ENCODE measurements at regions not wholly inside any gene's neighbourhood (a gene's known extent, or its start where the extent isn't known, plus 50 kb on each side); places are given as distances from the start of the nearest gene placed in this dataset.

DNA sequence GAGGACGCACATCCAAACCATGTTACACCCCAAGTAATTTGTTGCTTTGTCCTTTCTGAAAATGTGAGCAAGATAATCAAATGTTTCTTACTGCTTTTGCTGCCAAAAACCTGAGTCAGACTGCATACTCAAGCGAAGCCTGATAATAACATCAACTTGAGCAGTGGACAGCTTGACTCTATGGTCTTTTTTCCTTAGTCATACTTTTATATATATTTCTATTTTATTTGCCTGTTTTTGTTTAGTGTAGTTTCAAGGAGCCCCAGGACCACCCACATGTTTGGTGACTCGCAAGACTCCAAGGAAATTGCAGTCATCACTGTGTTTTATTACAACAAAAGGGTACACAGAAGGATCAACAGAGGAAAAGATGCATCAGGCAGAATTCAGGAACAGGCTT is 688.4 kb upstream of the PIK3C3 start:
- H3K27ac ChIP-seq: no peak overlapping the region
- CTCF ChIA-PET: no interaction called here
- POLR2A ChIA-PET (ENCODE audit: low non-redundant PET): no interaction called here
- DNase-seq (ENCODE audit: low spot score): no peak
- TF ChIP-seq, protein P1, sequence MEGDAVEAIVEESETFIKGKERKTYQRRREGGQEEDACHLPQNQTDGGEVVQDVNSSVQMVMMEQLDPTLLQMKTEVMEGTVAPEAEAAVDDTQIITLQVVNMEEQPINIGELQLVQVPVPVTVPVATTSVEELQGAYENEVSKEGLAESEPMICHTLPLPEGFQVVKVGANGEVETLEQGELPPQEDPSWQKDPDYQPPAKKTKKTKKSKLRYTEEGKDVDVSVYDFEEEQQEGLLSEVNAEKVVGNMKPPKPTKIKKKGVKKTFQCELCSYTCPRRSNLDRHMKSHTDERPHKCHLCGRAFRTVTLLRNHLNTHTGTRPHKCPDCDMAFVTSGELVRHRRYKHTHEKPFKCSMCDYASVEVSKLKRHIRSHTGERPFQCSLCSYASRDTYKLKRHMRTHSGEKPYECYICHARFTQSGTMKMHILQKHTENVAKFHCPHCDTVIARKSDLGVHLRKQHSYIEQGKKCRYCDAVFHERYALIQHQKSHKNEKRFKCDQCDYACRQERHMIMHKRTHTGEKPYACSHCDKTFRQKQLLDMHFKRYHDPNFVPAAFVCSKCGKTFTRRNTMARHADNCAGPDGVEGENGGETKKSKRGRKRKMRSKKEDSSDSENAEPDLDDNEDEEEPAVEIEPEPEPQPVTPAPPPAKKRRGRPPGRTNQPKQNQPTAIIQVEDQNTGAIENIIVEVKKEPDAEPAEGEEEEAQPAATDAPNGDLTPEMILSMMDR (conservative IDR thresholded peaks at IDR 0.05; ENCODE audit: low read depth): no peak

DNA sequence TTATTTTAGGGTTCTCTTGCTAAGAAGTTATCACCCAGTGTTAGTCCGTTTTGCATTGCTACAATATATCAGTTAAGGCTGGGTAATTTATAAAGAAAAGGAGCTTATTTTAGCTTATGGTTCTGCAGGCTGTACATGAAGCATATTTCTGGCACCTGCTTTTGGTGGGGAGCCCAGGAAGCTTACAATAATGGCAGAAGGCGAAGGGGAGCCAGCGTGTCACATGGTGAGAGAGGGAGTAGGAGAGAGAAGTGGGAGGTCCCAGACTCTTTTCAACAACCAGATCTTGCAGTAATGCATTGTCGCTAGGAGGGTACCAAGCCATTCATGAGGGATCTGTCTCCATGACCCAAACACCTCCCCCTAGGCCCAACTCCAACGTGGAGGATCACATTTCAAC is 688.8 kb upstream of the PIK3C3 start:
- ChIA-PET POLR2A (ENCODE audit: low non-redundant PET) (no interaction called here), CTCF (no interaction called here)
- DNase-seq (ENCODE audit: low spot score): no peak
- TF ChIP-seq, protein P1 (conservative IDR thresholded peaks at IDR 0.05; ENCODE audit: low read depth): no peak
- H3K27ac ChIP-seq: no peak overlapping the region

DNA sequence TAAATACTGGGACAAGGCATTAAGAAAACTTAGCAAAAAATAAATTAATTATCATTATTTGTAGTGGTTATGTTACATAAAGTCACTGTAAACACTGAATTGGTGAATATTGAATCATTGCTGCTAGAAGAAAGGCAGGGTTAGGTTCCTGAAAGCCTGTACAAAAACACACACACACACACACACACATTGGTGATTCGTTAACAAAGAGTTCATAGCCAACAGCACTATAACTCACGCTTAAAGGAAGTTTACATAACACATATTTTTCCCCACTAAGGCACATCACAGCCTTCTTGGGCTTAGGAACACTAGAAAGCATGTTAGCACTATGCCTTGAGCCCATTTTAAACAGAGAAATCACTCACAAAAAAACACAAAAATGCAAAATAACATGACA is 690.0 kb upstream of the PIK3C3 start:
- no peak overlapping the region for H3K27ac ChIP-seq
- ChIA-PET CTCF (no interaction called here), POLR2A (ENCODE audit: low non-redundant PET) (no interaction called here)
- TF ChIP-seq, protein P1 (conservative IDR thresholded peaks at IDR 0.05; ENCODE audit: low read depth): no peak
- DNase-seq (ENCODE audit: low spot score): no peak

DNA sequence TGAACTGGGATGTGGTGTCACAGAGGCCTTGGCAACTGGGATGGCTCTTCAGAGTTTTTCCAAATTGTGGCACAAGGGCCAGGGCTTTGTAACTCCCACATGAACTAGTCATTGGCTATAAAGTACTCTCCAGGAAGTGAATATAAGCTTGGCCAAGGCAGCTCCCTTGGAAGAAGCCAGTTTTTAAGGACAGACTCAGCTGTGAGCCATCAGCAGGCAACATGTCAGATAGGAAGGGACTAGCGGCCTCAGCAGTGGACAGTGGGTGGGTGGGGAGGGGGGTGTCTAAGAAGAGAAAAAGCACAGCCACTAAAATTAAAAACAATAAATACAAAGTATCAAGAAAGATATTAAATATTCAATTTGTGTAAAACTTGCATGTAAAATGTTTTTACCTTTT is 691.1 kb upstream of the PIK3C3 start:
- H3K27ac ChIP-seq: no peak overlapping the region
- DNase-seq (ENCODE audit: low spot score): no peak
- CTCF ChIA-PET: no interaction called here
- TF ChIP-seq, protein P1 (conservative IDR thresholded peaks at IDR 0.05; ENCODE audit: low read depth): no peak
- POLR2A ChIA-PET (ENCODE audit: low non-redundant PET): no interaction called here

DNA sequence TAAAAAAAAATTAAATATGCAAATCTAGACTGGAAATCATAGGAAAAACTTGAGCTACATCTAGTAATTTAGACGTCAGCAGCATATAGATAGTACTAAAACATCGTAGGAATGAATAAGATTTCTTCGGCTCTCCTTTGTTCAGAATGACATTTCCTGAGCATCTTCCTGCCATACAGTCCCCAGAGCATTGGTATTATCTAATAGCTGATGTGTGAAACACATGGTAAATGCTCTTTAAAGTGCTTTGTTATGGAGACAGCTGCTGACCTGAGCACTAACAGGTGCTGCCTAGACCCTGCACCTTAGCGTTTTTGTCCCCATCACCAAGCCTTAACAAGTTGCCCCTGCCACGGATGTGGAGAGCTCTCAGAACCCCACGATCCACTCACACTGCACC is 692.3 kb upstream of the PIK3C3 start:
- TF ChIP-seq, protein P1 (conservative IDR thresholded peaks at IDR 0.05; ENCODE audit: low read depth): no peak
- CTCF ChIA-PET: no interaction called here
- POLR2A ChIA-PET (ENCODE audit: low non-redundant PET): no interaction called here
- no peak for DNase-seq (ENCODE audit: low spot score)
- H3K27ac ChIP-seq: no peak overlapping the region

DNA sequence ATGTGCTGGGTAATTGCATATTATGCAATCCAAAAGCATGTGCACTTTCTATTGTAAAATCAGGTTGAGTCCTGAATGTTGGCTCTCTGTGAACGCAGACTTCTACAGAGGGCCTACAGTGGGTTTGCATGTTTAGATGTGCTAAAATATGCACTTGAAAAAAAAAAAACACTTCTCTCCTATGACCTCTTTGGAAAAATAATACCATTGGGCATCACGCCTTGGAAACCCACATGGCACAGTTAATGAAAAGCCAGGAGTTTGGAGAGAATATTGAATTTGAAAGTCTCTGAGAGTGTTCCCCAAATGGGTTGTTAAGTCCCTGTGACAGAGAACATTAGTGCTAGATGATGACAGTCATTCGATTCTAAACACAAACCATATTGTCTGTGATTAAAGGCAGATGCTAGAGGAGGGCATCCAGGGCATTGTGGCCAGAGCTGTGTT is 710.4 kb upstream of the PIK3C3 start:
- no peak overlapping the region for H3K27ac ChIP-seq
- TF ChIP-seq, protein P1 (conservative IDR thresholded peaks at IDR 0.05; ENCODE audit: low read depth): no peak
- no peak for DNase-seq (ENCODE audit: low spot score)
- POLR2A ChIA-PET (ENCODE audit: low non-redundant PET): no interaction called here
- CTCF ChIA-PET: no interaction called here

DNA sequence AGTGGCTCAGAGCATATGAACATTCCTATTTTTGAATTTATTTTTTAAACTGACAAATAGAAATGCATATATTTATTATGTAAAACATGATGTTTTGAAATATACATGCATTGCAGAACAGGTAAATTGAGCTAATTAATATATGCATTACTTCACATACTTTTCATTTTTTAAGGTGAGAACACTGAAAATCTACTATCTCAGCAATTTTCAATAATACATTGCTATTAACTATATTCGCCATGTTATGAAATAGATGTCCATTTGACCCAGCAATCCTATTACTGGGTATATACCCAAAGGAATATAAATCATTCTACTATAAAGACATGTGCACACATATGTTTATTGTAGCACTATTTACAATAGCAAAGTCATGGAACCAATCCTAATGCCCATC is 717.7 kb upstream of the PIK3C3 start:
- ChIA-PET CTCF (no interaction called here), POLR2A (ENCODE audit: low non-redundant PET) (no interaction called here)
- TF ChIP-seq, protein P1 (conservative IDR thresholded peaks at IDR 0.05; ENCODE audit: low read depth): no peak
- H3K27ac ChIP-seq: no peak overlapping the region
- DNase-seq (ENCODE audit: low spot score): no peak

Measured in RWPE1 (cell line).